Umbilical cord (tissue), 1 donor: ENCODE measurements at regions not wholly inside any gene's neighbourhood (a gene's known extent, or its start where the extent isn't known, plus 50 kb on each side); places are given as distances from the start of the nearest gene placed in this dataset.

Source experiments
- DNase-seq: peaks from one replicate; pipeline ENCODE4 v3.0.0-alpha.2; 2015; ENCODE audit warnings: low spot score

DNA sequence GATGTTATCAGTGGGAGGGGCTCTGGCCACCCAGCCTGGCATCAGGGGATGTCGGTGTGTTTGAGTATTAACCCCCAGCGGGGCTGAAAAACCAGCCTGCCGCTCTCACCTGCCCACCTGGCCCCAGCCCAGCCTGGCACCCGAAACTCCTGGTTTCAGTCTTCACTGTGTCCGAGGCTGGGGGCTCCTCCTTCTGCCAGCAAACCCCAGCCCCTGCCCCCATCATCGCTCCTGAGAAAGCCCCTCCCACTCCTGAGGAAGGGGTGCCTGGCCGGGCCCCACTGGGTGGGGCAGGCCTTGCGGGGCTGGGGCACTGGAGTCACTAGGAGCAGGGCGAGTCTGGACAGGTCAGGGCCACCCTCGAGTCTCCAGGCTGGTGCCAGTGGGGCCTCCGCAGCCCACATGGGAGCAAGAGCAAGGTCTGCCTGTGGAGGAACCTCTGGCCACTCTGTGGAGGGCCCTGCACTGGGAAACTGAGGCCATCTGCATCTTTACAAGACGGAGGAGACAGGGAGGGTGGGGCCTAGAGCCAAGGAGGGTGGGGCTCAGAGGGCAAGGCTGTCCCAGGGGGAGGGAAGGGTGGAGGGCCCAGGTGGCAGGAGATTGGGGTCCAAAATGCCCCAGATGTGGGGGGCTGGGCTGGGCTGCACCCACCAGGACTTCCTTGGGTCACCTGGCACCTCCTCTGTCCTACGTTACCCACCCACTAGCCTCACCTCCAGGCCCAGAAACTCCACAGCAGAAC is 51.5 kb upstream of the NOTCH1 start:
- no peak for DNase-seq

- DNase-seq = no peak
Measured at GRCh38 chr9:136596630-136597031, 50.8 kb upstream of the NOTCH1 start.

DNA sequence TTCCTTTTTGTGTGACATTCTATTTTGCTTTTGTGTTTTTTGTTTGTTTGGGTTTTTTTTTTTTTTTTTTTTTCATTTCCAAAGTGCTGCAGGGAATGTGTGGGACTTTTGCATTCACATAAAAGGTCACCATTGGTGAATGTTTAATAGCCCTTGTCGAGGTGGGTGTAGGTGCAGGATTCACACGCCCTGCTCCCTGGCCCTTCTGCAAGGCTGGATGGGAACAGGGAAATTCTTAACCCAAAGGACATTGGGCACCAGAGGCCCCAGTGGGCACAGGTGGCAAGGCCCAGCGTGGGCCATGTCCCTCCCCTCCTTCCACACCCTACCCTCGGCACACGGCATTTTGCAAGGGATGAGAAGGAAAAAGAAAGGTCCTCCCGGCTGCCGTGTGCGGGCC is 50.4 kb upstream of the NOTCH1 start:
- DNase-seq = no peak

DNA sequence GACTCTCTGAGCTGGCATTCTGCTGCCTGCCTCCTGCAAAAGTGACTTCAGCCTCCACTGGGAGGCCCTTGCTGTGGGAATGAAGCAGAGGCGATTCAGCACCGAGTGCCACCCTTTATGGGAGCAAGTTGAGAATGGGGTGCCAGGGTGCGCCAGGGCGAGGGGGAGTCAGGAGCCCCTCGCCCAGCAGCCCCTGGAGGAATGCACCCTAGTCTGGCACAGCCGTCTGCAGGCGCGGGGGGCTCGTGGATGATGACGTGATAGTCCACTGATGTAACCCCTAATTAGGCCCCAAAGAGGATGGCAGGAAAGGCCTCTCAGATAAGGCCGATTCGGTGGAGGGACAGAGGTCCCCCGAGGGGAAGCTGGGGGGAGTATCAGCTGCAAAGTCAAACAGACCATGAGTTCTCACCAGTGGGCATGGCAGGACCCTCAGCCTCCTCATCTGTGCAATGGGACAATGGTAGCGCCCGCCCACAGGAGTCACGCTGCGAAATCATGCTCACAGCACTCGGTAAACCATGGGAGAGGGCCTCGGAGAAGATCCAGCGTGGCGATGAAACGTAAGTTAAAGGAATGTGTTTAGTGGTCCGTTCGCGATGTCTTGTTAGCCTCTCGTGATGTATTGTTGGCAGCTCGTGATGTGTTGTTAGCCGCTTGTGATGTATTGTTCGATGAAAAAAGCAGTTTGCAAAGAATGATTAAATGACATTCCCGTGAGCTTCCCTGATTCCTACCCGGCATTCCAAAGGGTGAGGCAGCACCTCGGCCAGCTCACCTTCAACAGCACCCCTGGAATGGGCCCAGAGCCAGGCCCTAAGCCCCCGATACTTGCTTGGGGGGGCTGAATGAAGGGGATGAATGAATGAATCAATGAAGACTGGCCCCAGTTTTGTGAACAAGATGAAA is 49.7 kb upstream of the NOTCH1 start:
- no peak for DNase-seq
